HCT116 (cell line): ENCODE measurements at regions not wholly inside any gene's neighbourhood (a gene's known extent, or its start where the extent isn't known, plus 50 kb on each side); places are given as distances from the start of the nearest gene placed in this dataset.

Experiments used
- ATAC-seq: fragments of 200-7000 bp; cut with Tn5 transposase; 2 replicates; pipeline ENCODE4 v1.9.1; 2020; ENCODE audit warnings: mild to moderate bottlenecking, moderate library complexity
- BruUV-seq: library from RNA; stranded (reverse); fragments of 400-500 nt; replicated peaks from 2 replicates; lab custom pipeline; 2021; lab: Mats Ljungman, UMichigan
- CTCF ChIA-PET: fragments of 300-600 bp; sonication (Branson Sonifier 250); formaldehyde crosslinking; loops from one replicate; lab custom pipeline; 2021; ENCODE audit warnings: antibody characterized with exemption; lab: Charles Lee
- POLR2A ChIA-PET: fragments of 300-600, 350-600 bp; sonication (Branson Sonifier 250); formaldehyde crosslinking; loops from one replicate; lab custom pipeline; 2021; ENCODE audit warnings: antibody characterized with exemption; lab: Charles Lee
- RAD21 ChIA-PET, 2 experiments: fragments of 300-600 bp; sonication (Branson Sonifier 250); formaldehyde crosslinking; loops; one replicate each; lab custom pipeline; 2023; ENCODE audit warnings: low total read pairs in 2 of 2; ENCODE audit not compliant: uncharacterized antibody in 2 of 2, unreplicated experiment in 2 of 2, low non-redundant PET in 1 of 2; lab: Charles Lee
- DNase-seq: peaks from one replicate; pipeline ENCODE4 v3.0.0-alpha.2; 2010; ENCODE audit warnings: low read depth, low spot score
- H2AFZ ChIP-seq: fragments of 200-600 bp; shearing (Covaris generic), sonication (generic); 2 replicates; pipeline ENCODE4 v1.6.1; 2017; ENCODE audit warnings: low read depth, mixed run types, mixed read lengths, antibody characterized with exemption, low read length; ENCODE audit not compliant: poor library complexity, severe bottlenecking
- H3K27ac ChIP-seq: 2 replicates; pipeline ENCODE4 v1.5.1; 2012; ENCODE audit warnings: low read depth, low read length
- H3K27me3 ChIP-seq: fragments of 200-600 bp; sonication (generic); 2 replicates; pipeline ENCODE4 v1.6.1; 2016; ENCODE audit warnings: mixed run types, low read length, mixed read lengths; ENCODE audit not compliant: insufficient read depth
- H3K36me3 ChIP-seq, 2 experiments: fragments of 200-500 bp in 1 of 2; fragments of 200-600 bp in 1 of 2; sonication (Bioruptor generic) in 1 of 2; sonication (generic) in 1 of 2; 2 replicates each; pipeline versions ENCODE4 v1.5.1 to v1.6.1; 2014 to 2016; ENCODE audit warnings: low read length in 2 of 2, inconsistent platforms in 1 of 2, mixed read lengths in 1 of 2, mixed run types in 1 of 2; ENCODE audit not compliant: insufficient read depth in 2 of 2, control insufficient read depth in 1 of 2
- H3K4me1 ChIP-seq, 2 experiments: fragments of 200-600 bp in 1 of 2; sonication (generic) in 1 of 2; 2 replicates each; pipeline versions ENCODE4 v1.5.1 to v1.6.1; 2012 to 2017; ENCODE audit warnings: low read length in 2 of 2, inconsistent platforms in 1 of 2, mild to moderate bottlenecking in 1 of 2, mixed read lengths in 1 of 2, mixed run types in 1 of 2, moderate library complexity in 1 of 2; ENCODE audit not compliant: insufficient read depth in 2 of 2, control insufficient read depth in 1 of 2
- H3K4me2 ChIP-seq: fragments of 200-600 bp; sonication (generic); 2 replicates; pipeline ENCODE4 v1.6.1; 2017; ENCODE audit warnings: mixed run types, low read length, mixed read lengths
- H3K4me3 ChIP-seq, 2 experiments: fragments of 200-600 bp in 1 of 2; sonication (generic) in 1 of 2; replicated peaks in 1 of 2; 2 replicates each; pipeline ENCODE4 v1.5.1; 2011 to 2016; ENCODE audit warnings: low read length in 2 of 2, control low read depth in 1 of 2, low read depth in 1 of 2, mild to moderate bottlenecking in 1 of 2, mixed read lengths in 1 of 2, mixed run types in 1 of 2
- H3K79me2 ChIP-seq: fragments of 200-600 bp; sonication (generic); 2 replicates; pipeline ENCODE4 v1.6.1; 2017; ENCODE audit warnings: mild to moderate bottlenecking, mixed run types, low read length, moderate library complexity, mixed read lengths; ENCODE audit not compliant: insufficient read depth
- H3K9ac ChIP-seq: fragments of 200-600 bp; sonication (generic); 2 replicates; pipeline ENCODE4 v1.6.1; 2016; ENCODE audit warnings: low read length, mixed read lengths
- H3K9me2 ChIP-seq: fragments of 200-600 bp; sonication (generic), shearing (Covaris generic); 2 replicates; pipeline ENCODE4 v1.6.1; 2017; ENCODE audit warnings: mixed run types, mild to moderate bottlenecking, moderate library complexity; ENCODE audit not compliant: insufficient read depth
- H3K9me3 ChIP-seq, 2 experiments: fragments of 200-500 bp in 1 of 2; fragments of 200-600 bp in 1 of 2; sonication (Bioruptor generic) in 1 of 2; sonication (generic) in 1 of 2; 2 replicates each; pipeline ENCODE4 v1.6.1; 2014 to 2017; ENCODE audit warnings: low read length in 2 of 2, mixed read lengths in 2 of 2, inconsistent platforms in 1 of 2, low read depth in 1 of 2, mild to moderate bottlenecking in 1 of 2, mixed run types in 1 of 2, moderate library complexity in 1 of 2; ENCODE audit not compliant: control insufficient read depth in 1 of 2, insufficient read depth in 1 of 2
- H4K20me1 ChIP-seq: fragments of 200-600 bp; sonication (generic), shearing (Covaris generic); 2 replicates; pipeline ENCODE4 v1.6.1; 2017; ENCODE audit warnings: mixed run types, mild to moderate bottlenecking, moderate library complexity; ENCODE audit not compliant: insufficient read depth
- ATF3 ChIP-seq: IDR thresholded peaks from 2 replicates; pipeline ENCODE4 v1.6.1; 2012
- EGR1 ChIP-seq: IDR thresholded peaks from 2 replicates; pipeline ENCODE4 v1.6.1; 2012; ENCODE audit warnings: low read depth
- ELF1 ChIP-seq: IDR thresholded peaks from 2 replicates; pipeline ENCODE4 v1.6.1; 2012; ENCODE audit warnings: low read depth, borderline replicate concordance
- EZH2 ChIP-seq: fragments of 200-600 bp; sonication (generic); IDR thresholded peaks from 2 replicates; pipeline ENCODE4 v1.6.1; 2017; ENCODE audit warnings: antibody characterized with exemption, mixed run types
- EZH2phosphoT487 ChIP-seq: fragments of 200-600 bp; IDR thresholded peaks from 2 replicates; pipeline ENCODE4 v1.6.1; 2018; ENCODE audit warnings: antibody characterized with exemption, borderline replicate concordance
- JUND ChIP-seq: IDR thresholded peaks from 2 replicates; pipeline ENCODE4 v1.6.1; 2012
- MAX ChIP-seq: IDR thresholded peaks from 2 replicates; pipeline ENCODE4 v1.6.1; 2012
- POLR2A ChIP-seq: IDR thresholded peaks from 2 replicates; pipeline ENCODE4 v1.7.0; 2011; ENCODE audit warnings: borderline replicate concordance; ENCODE audit not compliant: insufficient read depth, insufficient read length; ENCODE audit errors: extremely low read depth
- RAD21 ChIP-seq: IDR thresholded peaks from 2 replicates; pipeline ENCODE4 v1.6.1; 2012; ENCODE audit warnings: low read depth, mild to moderate bottlenecking
- REST ChIP-seq: IDR thresholded peaks from 2 replicates; pipeline ENCODE4 v1.6.1; 2012; ENCODE audit warnings: low read depth
- SIN3A ChIP-seq: IDR thresholded peaks from 2 replicates; pipeline ENCODE4 v1.6.1; 2012; ENCODE audit warnings: low read depth
- SP1 ChIP-seq: IDR thresholded peaks from 2 replicates; pipeline ENCODE4 v1.6.1; 2012; ENCODE audit warnings: low read depth
- SRF ChIP-seq: IDR thresholded peaks from 2 replicates; pipeline ENCODE4 v1.6.1; 2012; ENCODE audit warnings: low read depth
- TCF7L2 ChIP-seq: IDR thresholded peaks from 2 replicates; pipeline ENCODE4 v1.7.0; 2011; ENCODE audit warnings: borderline replicate concordance, inconsistent platforms; ENCODE audit not compliant: insufficient read depth, insufficient read length; ENCODE audit errors: extremely low read depth
- ZFX ChIP-seq: fragments of 450-650 bp; IDR thresholded peaks from 2 replicates; pipeline ENCODE4 v1.6.1; 2017
- ZNF274 ChIP-seq: fragments of 200-500 bp; sonication (Bioruptor generic); IDR thresholded peaks from 2 replicates; pipeline ENCODE4 v1.6.1; 2014; ENCODE audit warnings: mild to moderate bottlenecking, low read depth, low read length, inconsistent platforms
- intact Hi-C: fragments of 100-400 bp; cut with micrococcal nuclease; formaldehyde crosslinking; loops from 2 replicates; pipeline ENCODE4 v1.10.0; 2022
- TF ChIP-seq, protein P1 (sequence below): IDR thresholded peaks from 2 replicates; pipeline ENCODE4 v1.6.1; 2011; ENCODE audit warnings: mild to moderate bottlenecking, low read length, moderate library complexity; ENCODE audit not compliant: insufficient replicate concordance; ENCODE audit errors: extremely low read depth

- TF ChIP-seq, protein P1, sequence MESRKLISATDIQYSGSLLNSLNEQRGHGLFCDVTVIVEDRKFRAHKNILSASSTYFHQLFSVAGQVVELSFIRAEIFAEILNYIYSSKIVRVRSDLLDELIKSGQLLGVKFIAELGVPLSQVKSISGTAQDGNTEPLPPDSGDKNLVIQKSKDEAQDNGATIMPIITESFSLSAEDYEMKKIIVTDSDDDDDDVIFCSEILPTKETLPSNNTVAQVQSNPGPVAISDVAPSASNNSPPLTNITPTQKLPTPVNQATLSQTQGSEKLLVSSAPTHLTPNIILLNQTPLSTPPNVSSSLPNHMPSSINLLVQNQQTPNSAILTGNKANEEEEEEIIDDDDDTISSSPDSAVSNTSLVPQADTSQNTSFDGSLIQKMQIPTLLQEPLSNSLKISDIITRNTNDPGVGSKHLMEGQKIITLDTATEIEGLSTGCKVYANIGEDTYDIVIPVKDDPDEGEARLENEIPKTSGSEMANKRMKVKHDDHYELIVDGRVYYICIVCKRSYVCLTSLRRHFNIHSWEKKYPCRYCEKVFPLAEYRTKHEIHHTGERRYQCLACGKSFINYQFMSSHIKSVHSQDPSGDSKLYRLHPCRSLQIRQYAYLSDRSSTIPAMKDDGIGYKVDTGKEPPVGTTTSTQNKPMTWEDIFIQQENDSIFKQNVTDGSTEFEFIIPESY = no peak
- TF ChIP-seq ZFX = no peak
- no peak for TF ChIP-seq SP1
- no peak for TF ChIP-seq MAX
Measured at GRCh38 chr13:59024434-59024833, 1139.3 kb downstream of the DIAPH3 start (continued).

- H4K20me1 ChIP-seq = no peaks in the 10 kb centered on the region
- no peak for TF ChIP-seq POLR2A
- no peak for TF ChIP-seq JUND
- TF ChIP-seq EZH2phosphoT487 = no peak
- TF ChIP-seq SIN3A = no peak
- TF ChIP-seq EZH2 = no peak
- no peak for TF ChIP-seq ZFX
- TF ChIP-seq MAX = no peak
- TF ChIP-seq ELF1 = no peak
- no peak for TF ChIP-seq REST
- no peak for TF ChIP-seq SP1
- no peak for TF ChIP-seq ZNF274
- no peak for TF ChIP-seq ATF3
- no peak for TF ChIP-seq SRF
- TF ChIP-seq EGR1 = no peak
- TF ChIP-seq RAD21 = no peak
- no peak for TF ChIP-seq TCF7L2
- TF ChIP-seq, protein P1 = no peak
Measured at GRCh38 chr13:59034198-59034597, 1129.5 kb downstream of the DIAPH3 start.

More at GRCh38 chr13:59034198-59034597, 1129.5 kb downstream of the DIAPH3 start:
- ChIA-PET POLR2A (no interaction called here), RAD21 (no interaction called here), CTCF (no interaction called here)
- ATAC-seq (no peak), DNase-seq (no peak)
- no TSS peak for BruUV-seq
- no peaks in the 10 kb centered on the region for H3K79me2 ChIP-seq
- H3K4me1 ChIP-seq = no peaks in the 10 kb centered on the region
- H3K9me3 ChIP-seq = peaks cover 10 to 12% of the 10 kb centered on the region in 2 experiments
- H3K9ac ChIP-seq = no peak overlapping the region
- intact Hi-C loops = no loop called here
- no peak overlapping the region for H3K4me2 ChIP-seq
- H3K27me3 ChIP-seq = no peaks in the 10 kb centered on the region
- H3K27ac ChIP-seq = no peak overlapping the region
- H2AFZ ChIP-seq = no peak overlapping the region
- H3K36me3 ChIP-seq = no peaks in the 10 kb centered on the region
- no peaks in the 10 kb centered on the region for H3K9me2 ChIP-seq
- H3K4me3 ChIP-seq = no peak overlapping the region
